H1 (cell line): ENCODE measurements at regions not wholly inside any gene's neighbourhood (a gene's known extent, or its start where the extent isn't known, plus 50 kb on each side); places are given as distances from the start of the nearest gene placed in this dataset.

Source experiments
- PHF8 ChIP-seq: fragments of 200-600 bp; sonication (generic); conservative IDR thresholded peaks from 2 replicates; pipeline ENCODE4 v1.7.1; 2012; ENCODE audit warnings: low read depth, mild to moderate bottlenecking, inconsistent platforms, low read length, moderate library complexity
- POLR2A ChIP-seq, 2 experiments: IDR thresholded peaks; 1 replicate in 1 of 2; 2 replicates in 1 of 2; pipeline ENCODE4 v1.6.1; 2011; ENCODE audit warnings: low read depth in 2 of 2, low read length in 2 of 2, mild to moderate bottlenecking in 2 of 2; ENCODE audit errors: control extremely low read depth in 1 of 2
- SIRT6 ChIP-seq: IDR thresholded peaks from one replicate; pipeline ENCODE4 v1.7.1; 2012; ENCODE audit warnings: low read length, inconsistent platforms
- SIX5 ChIP-seq: IDR thresholded peaks from 2 replicates; pipeline ENCODE4 v1.6.1; 2011; ENCODE audit warnings: mild to moderate bottlenecking, low read depth, low read length
- TAF1 ChIP-seq: IDR thresholded peaks from 2 replicates; pipeline ENCODE4 v1.6.1; 2011; ENCODE audit warnings: mild to moderate bottlenecking, low read depth, low read length
- ZNF274 ChIP-seq: IDR thresholded peaks from 2 replicates; pipeline ENCODE4 v1.7.0; 2012; ENCODE audit warnings: low read length, borderline replicate concordance; ENCODE audit errors: extremely low read depth
- TF ChIP-seq, protein P1 (sequence below), 3 experiments: IDR thresholded peaks; 1 replicate in 2 of 3; 2 replicates in 1 of 3; pipeline versions ENCODE4 v1.5.1 to v1.6.1; 2011; ENCODE audit warnings: low read length in 3 of 3, mild to moderate bottlenecking in 3 of 3, inconsistent platforms in 2 of 3, low read depth in 1 of 3, moderate library complexity in 1 of 3; ENCODE audit not compliant: insufficient read depth in 1 of 3; ENCODE audit errors: control extremely low read depth in 1 of 3
- TF ChIP-seq, protein P2 (sequence below): IDR thresholded peaks from 2 replicates; pipeline ENCODE4 v1.6.1; 2011; ENCODE audit warnings: low read depth, mild to moderate bottlenecking, low read length; ENCODE audit not compliant: insufficient read depth

DNA sequence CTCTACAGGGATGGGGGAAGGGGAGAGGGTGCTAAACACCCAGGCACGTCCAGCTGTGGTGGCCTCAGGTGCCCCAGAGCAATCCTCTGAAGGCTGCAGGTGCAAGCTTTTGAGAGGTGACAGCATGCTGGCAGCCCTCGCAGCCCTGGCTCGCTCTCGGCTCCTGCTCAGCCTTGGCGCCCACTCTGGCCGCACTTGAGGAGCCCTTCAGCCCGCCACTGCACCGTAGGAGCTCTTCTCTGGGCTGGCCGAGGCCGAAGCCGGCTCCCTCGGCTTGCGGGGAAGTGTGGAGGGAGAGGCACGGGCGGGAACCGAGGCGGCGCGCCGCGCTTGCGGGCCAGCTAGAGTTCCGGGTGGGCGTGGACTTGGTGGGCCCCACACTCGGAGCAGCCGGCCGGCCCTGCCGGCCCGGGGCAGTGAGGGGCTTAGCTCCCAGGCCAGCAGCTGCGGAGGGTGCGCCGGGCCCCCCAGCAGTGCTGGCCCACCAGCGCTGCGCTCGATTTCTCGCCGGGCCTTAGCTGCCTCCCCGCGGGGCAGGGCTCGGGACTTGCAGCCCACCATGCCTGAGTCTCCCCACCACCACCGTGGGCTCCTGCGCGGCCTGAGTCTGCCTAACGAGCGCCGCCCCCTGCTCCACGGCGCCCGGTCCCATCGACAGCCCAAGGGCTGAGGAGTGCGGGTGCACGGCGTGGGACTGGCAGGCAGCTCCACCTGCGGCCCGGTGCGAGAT, 112.1 kb downstream of the TRIM29 start:
- TF ChIP-seq ZNF274, result no peak
- no peak for TF ChIP-seq PHF8
- TF ChIP-seq POLR2A (IDR thresholded peaks at IDR 0.05; ENCODE audit: control extremely low read depth in 1 of 2, low read depth in 2 of 2, low read length in 2 of 2), result no peak
- TF ChIP-seq, protein P1, sequence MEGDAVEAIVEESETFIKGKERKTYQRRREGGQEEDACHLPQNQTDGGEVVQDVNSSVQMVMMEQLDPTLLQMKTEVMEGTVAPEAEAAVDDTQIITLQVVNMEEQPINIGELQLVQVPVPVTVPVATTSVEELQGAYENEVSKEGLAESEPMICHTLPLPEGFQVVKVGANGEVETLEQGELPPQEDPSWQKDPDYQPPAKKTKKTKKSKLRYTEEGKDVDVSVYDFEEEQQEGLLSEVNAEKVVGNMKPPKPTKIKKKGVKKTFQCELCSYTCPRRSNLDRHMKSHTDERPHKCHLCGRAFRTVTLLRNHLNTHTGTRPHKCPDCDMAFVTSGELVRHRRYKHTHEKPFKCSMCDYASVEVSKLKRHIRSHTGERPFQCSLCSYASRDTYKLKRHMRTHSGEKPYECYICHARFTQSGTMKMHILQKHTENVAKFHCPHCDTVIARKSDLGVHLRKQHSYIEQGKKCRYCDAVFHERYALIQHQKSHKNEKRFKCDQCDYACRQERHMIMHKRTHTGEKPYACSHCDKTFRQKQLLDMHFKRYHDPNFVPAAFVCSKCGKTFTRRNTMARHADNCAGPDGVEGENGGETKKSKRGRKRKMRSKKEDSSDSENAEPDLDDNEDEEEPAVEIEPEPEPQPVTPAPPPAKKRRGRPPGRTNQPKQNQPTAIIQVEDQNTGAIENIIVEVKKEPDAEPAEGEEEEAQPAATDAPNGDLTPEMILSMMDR (IDR thresholded peaks at IDR 0.05; ENCODE audit: control extremely low read depth in 1 of 3, insufficient read depth in 1 of 3, low read depth in 1 of 3, low read length in 3 of 3), result no peak
- TF ChIP-seq TAF1, result no peak
- TF ChIP-seq SIX5, result no peak
- TF ChIP-seq SIRT6, result no peak
- TF ChIP-seq, protein P2, sequence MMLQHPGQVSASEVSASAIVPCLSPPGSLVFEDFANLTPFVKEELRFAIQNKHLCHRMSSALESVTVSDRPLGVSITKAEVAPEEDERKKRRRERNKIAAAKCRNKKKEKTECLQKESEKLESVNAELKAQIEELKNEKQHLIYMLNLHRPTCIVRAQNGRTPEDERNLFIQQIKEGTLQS, result no peak
